Testis (tissue), 2 donors: ENCODE measurements at regions not wholly inside any gene's neighbourhood (a gene's known extent, or its start where the extent isn't known, plus 50 kb on each side); places are given as distances from the start of the nearest gene placed in this dataset.
"Not testable (repeated sequence)": the region's sequence is repeated elsewhere in the genome, so short reads cannot be mapped to it uniquely, and the experiment has no call there.

ENCODE experiments used
- DNase-seq: peaks from one replicate; pipeline ENCODE4 v3.0.0-alpha.2; 2019
- H3K27ac ChIP-seq, 2 donors: fragments of 200-600 bp; sonication (generic); one replicate each; pipeline ENCODE4 v1.5.1; 2019
- H3K27me3 ChIP-seq: fragments of 200-600 bp; sonication (generic); one replicate; pipeline ENCODE4 v1.5.1; 2019
- H3K36me3 ChIP-seq: fragments of 200-600 bp; sonication (generic); one replicate; pipeline ENCODE4 v1.5.1; 2017; ENCODE audit warnings: low read depth; ENCODE audit errors: missing control alignments
- H3K4me1 ChIP-seq: fragments of 200-600 bp; sonication (generic); one replicate; pipeline ENCODE4 v1.5.1; 2019
- H3K4me3 ChIP-seq, 2 donors: fragments of 200-600 bp; sonication (generic); one replicate each; pipeline ENCODE4 v1.5.1; 2017 to 2019
- H3K9me3 ChIP-seq: fragments of 200-600 bp; sonication (generic); one replicate; pipeline ENCODE4 v1.5.1; 2017
- CTCF ChIP-seq, 3 experiments: fragments of 450-650 bp in 2 of 3; fragments of 200-600 bp in 1 of 3; sonication (generic) in 1 of 3; IDR thresholded peaks; one replicate each; pipeline ENCODE4 v1.5.1; 2016 to 2019; ENCODE audit warnings: antibody characterized with exemption in 3 of 3, mild to moderate bottlenecking in 2 of 3, moderate library complexity in 1 of 3
- POLR2A ChIP-seq: fragments of 450-650 bp; IDR thresholded peaks from one replicate; pipeline ENCODE4 v1.6.1; 2017; ENCODE audit warnings: antibody characterized with exemption, mild to moderate bottlenecking, moderate library complexity
- WGBS, 2 donors: methylation state at CpG; one replicate each; pipeline ENCODE4 v1.1.5; 2018; 5-methylcytosine and 5-hydroxymethylcytosine counted together
- intact Hi-C: fragments of 100-400 bp; cut with DNase I; formaldehyde crosslinking; loops from one replicate; pipeline ENCODE4 v1.15.1; 2023; ENCODE audit warnings: low total_unique reads

DNA sequence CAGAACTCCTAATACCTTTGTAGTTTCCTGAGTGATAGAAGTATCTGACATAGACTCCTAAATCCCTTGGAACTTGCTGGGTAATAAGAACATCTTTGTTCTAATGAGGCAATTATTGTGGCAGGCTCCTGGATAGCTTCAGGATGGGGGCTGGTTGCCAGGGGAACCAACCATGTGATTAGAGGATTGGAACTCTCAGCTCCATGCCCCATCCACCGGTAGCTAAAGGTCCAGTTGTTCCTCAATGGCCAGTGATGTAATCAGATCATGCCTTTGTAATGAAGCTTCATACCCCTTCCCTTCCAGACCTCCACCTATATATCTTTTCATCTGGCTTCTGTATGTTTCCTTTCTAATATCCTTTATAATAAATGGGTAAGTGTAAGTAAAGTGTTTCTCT lies 221.2 kb upstream of the ALCAM start:
- intact Hi-C loops = no loop called here
- H3K4me1 ChIP-seq = peaks cover 5% of the 10 kb centered on the region
- no peaks in the 10 kb centered on the region for H3K36me3 ChIP-seq
- H3K27ac ChIP-seq = no peak overlapping the region
- H3K4me3 ChIP-seq = no peak overlapping the region
- 50 to 59% methylated on average over 1 of the region's 1 CpG for WGBS, 2 donors
- H3K9me3 ChIP-seq = no peaks in the 10 kb centered on the region
- no peak for DNase-seq
- H3K27me3 ChIP-seq = no peaks in the 10 kb centered on the region
- TF ChIP-seq POLR2A (no peak), CTCF (IDR thresholded peaks at IDR 0.05) (no peak)

- H3K27ac ChIP-seq, H3K4me3 ChIP-seq, DNase-seq, H3K4me1 ChIP-seq, H3K27me3 ChIP-seq, intact Hi-C loops, H3K9me3 ChIP-seq, H3K36me3 ChIP-seq: not testable (repeated sequence)
- WGBS, 2 donors = 82 to 92% methylated on average over 3 of the region's 3 CpGs
Observed at GRCh38 chr3:105149197-105149596, 217.5 kb upstream of the ALCAM start.

- no peak overlapping the region for H3K4me3 ChIP-seq
- no peaks in the 10 kb centered on the region for H3K9me3 ChIP-seq
- H3K4me1 ChIP-seq = no peaks in the 10 kb centered on the region
- TF ChIP-seq CTCF (IDR thresholded peaks at IDR 0.05) = no peak
- TF ChIP-seq POLR2A = no peak
- 90 to 95% methylated on average over 1 of the region's 1 CpG for WGBS, 2 donors
- DNase-seq = no peak
- no peaks in the 10 kb centered on the region for H3K27me3 ChIP-seq
- H3K27ac ChIP-seq = no peak overlapping the region
- intact Hi-C loops = no loop called here
- no peaks in the 10 kb centered on the region for H3K36me3 ChIP-seq
Observed at GRCh38 chr3:105152987-105153386, 213.7 kb upstream of the ALCAM start.

GRCh38 chr3:105154692-105155091 lies 212.0 kb upstream of the ALCAM start:
- H3K36me3 ChIP-seq = no peaks in the 10 kb centered on the region
- DNase-seq = no peak
- H3K27me3 ChIP-seq = no peaks in the 10 kb centered on the region
- no peak overlapping the region for H3K4me3 ChIP-seq
- H3K4me1 ChIP-seq = no peaks in the 10 kb centered on the region
- H3K27ac ChIP-seq = no peak overlapping the region
- H3K9me3 ChIP-seq = no peaks in the 10 kb centered on the region
- no peak for TF ChIP-seq CTCF (IDR thresholded peaks at IDR 0.05)
- TF ChIP-seq POLR2A = no peak
- intact Hi-C loops = no loop called here

DNA sequence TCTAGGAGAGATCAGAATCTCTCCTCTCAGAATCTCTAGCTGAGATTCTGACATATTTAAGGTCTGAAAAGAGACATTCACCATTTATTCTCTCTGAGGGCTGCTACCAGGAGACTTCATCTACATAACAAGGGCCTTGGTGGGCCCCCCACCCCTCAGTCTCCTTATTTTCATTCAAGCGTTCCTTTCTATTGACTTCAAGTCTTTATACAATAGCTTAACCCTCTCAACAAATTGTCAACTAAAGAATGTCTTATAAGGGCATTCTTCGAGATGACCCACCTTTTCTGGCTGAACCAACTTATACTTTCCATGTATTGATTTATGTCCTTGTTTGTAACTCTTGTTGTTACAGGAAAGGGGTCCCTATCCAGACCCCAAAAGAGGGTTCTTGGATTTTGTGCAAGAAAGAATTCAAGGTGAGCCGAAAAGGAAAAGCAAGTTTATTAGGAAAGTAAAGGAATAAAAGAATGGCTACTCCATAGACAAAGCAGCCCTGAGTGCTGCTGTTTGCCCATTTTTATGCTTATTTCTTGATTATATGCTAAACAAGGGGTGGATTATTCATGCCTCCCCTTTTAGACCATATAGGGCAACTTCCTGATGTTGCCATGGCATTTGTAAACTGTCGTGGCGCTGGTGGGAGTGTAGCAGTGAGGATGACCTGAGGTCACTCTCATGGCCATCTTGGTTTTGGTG lies 209.5 kb upstream of the ALCAM start:
- H3K27ac ChIP-seq = no peak overlapping the region
- H3K36me3 ChIP-seq = no peaks in the 10 kb centered on the region
- no peak for TF ChIP-seq CTCF (IDR thresholded peaks at IDR 0.05)
- no peak for TF ChIP-seq POLR2A
- H3K4me1 ChIP-seq = no peaks in the 10 kb centered on the region
- H3K9me3 ChIP-seq = no peaks in the 10 kb centered on the region
- H3K4me3 ChIP-seq = no peak overlapping the region
- no peak for DNase-seq
- H3K27me3 ChIP-seq = no peaks in the 10 kb centered on the region
- intact Hi-C loops = no loop called here
- 93 to 95% methylated on average over 5 of the region's 5 CpGs for WGBS, 2 donors
